ENCODE measurements at regions not wholly inside any gene's neighbourhood (a gene's known extent, or its start where the extent isn't known, plus 50 kb on each side); places are given as distances from the start of the nearest gene placed in this dataset. TPM values are rescaled to one million over a fixed set of nuclear protein-coding genes. Genes with fewer than 3 reads are reported as not detected.

- Mint-ChIP-seq H3K27ac (peak overlapping the region; percentile 23), H3K36me3 (no peaks in the 10 kb centered on the region), H3K4me3 (peak overlapping the region; percentile 49), H3K9me3 (no peaks in the 10 kb centered on the region), H3K27me3 (ENCODE audit: insufficient read depth, low read depth) (peaks cover 9% of the 10 kb centered on the region), H3K4me1 (peaks cover 49% of the 10 kb centered on the region)
- Histone ChIP-seq H3K9me3 (ENCODE audit: low read depth) (no peaks in the 10 kb centered on the region), H3K4me3 (no peak overlapping the region), H3K79me2 (ENCODE audit: low read depth) (no peaks in the 10 kb centered on the region), H3F3A (ENCODE audit: low read depth) (no peaks in the 10 kb centered on the region), H3K4me1 (no peaks in the 10 kb centered on the region), H2AFZ (replicated peaks) (no peak overlapping the region), H3K27me3 (no peaks in the 10 kb centered on the region), H3K9ac (no peak overlapping the region), H3K27ac (no peak overlapping the region), H3K36me3 (no peaks in the 10 kb centered on the region), H3K4me2 (no peak overlapping the region), H4K20me1 (ENCODE audit: low read depth) (no peaks in the 10 kb centered on the region)
- no peak for TF ChIP-seq CTCF (IDR thresholded peaks at IDR 0.05)
- no peak for TF ChIP-seq EZH2phosphoT487 (IDR thresholded peaks at IDR 0.05)
- no peak for TF ChIP-seq EZH2 (IDR thresholded peaks at IDR 0.05)
- DNase-seq (ENCODE audit: low spot score) = no peak
Observed at GRCh38 chr2:8629402-8629801, 52.5 kb upstream of the ID2 start.

- TF ChIP-seq EZH2 (IDR thresholded peaks at IDR 0.05) (no peak), EZH2phosphoT487 (IDR thresholded peaks at IDR 0.05) (no peak), CTCF (IDR thresholded peaks at IDR 0.05) (no peak)
- Histone ChIP-seq H3F3A (ENCODE audit: low read depth) (peaks cover 6% of the 10 kb centered on the region), H3K4me3 (no peak overlapping the region), H3K79me2 (ENCODE audit: low read depth) (no peaks in the 10 kb centered on the region), H3K9ac (no peak overlapping the region), H3K27me3 (no peaks in the 10 kb centered on the region), H3K4me1 (peaks cover 2% of the 10 kb centered on the region), H4K20me1 (ENCODE audit: low read depth) (no peaks in the 10 kb centered on the region), H3K36me3 (no peaks in the 10 kb centered on the region), H2AFZ (replicated peaks) (no peak overlapping the region), H3K4me2 (no peak overlapping the region), H3K27ac (no peak overlapping the region), H3K9me3 (ENCODE audit: low read depth) (no peaks in the 10 kb centered on the region)
- H3K4me3 Mint-ChIP-seq = no peak overlapping the region
- no peak overlapping the region for H3K27ac Mint-ChIP-seq
- peaks cover 53% of the 10 kb centered on the region for H3K4me1 Mint-ChIP-seq
- no peaks in the 10 kb centered on the region for H3K9me3 Mint-ChIP-seq
- no peaks in the 10 kb centered on the region for H3K36me3 Mint-ChIP-seq
- DNase-seq (ENCODE audit: low spot score) = no peak
- peaks cover 11% of the 10 kb centered on the region for H3K27me3 Mint-ChIP-seq (ENCODE audit: insufficient read depth, low read depth)
Observed at GRCh38 chr2:8630676-8631464, 51.0 kb upstream of the ID2 start.

GRCh38 chr2:8631465-8632005 lies 50.3 kb upstream of the ID2 start:
- Histone ChIP-seq H3K27me3 (no peaks in the 10 kb centered on the region), H3K9ac (no peak overlapping the region), H3K4me1 (peaks cover 8% of the 10 kb centered on the region), H3K79me2 (ENCODE audit: low read depth) (no peaks in the 10 kb centered on the region), H3K27ac (no peak overlapping the region), H3F3A (ENCODE audit: low read depth) (peaks cover 12% of the 10 kb centered on the region), H3K4me3 (no peak overlapping the region), H3K9me3 (ENCODE audit: low read depth) (no peaks in the 10 kb centered on the region), H2AFZ (replicated peaks) (no peak overlapping the region), H4K20me1 (ENCODE audit: low read depth) (no peaks in the 10 kb centered on the region), H3K4me2 (no peak overlapping the region), H3K36me3 (no peaks in the 10 kb centered on the region)
- TF ChIP-seq EZH2 (IDR thresholded peaks at IDR 0.05) (no peak), CTCF (IDR thresholded peaks at IDR 0.05) (no peak), EZH2phosphoT487 (IDR thresholded peaks at IDR 0.05) (no peak)
- no peak overlapping the region for H3K27ac Mint-ChIP-seq
- H3K9me3 Mint-ChIP-seq = no peaks in the 10 kb centered on the region
- H3K27me3 Mint-ChIP-seq (ENCODE audit: insufficient read depth, low read depth) = peaks cover 11% of the 10 kb centered on the region
- DNase-seq (ENCODE audit: low spot score) = no peak
- peaks cover 56% of the 10 kb centered on the region for H3K4me1 Mint-ChIP-seq
- no peak overlapping the region for H3K4me3 Mint-ChIP-seq
- H3K36me3 Mint-ChIP-seq = no peaks in the 10 kb centered on the region

Small RNA genes in the stretch of these regions (small RNA-seq; reads per million reads assigned to genes)
- gene AC092580.3 (not detected), gene RNU6ATAC37P (not detected), gene SNRPEP5 (not detected)
